HG02759 (cell line): ENCODE measurements at regions not wholly inside any gene's neighbourhood (a gene's known extent, or its start where the extent isn't known, plus 50 kb on each side); places are given as distances from the start of the nearest gene placed in this dataset.
"Not testable (repeated sequence)": the region's sequence is repeated elsewhere in the genome, so short reads cannot be mapped to it uniquely, and the experiment has no call there.

ENCODE experiments used
- ATAC-seq: cut with Tn5 transposase; IDR thresholded peaks from one replicate; pipeline ENCODE4 v1.9.1; 2021; ENCODE audit warnings: mild to moderate bottlenecking, moderate library complexity; ENCODE audit not compliant: unreplicated experiment

GRCh38 chr21:15119486-15119885 is 54.7 kb upstream of the NRIP1 start:
- ATAC-seq: no peak

GRCh38 chr21:15121097-15121654 is 56.4 kb upstream of the NRIP1 start:
- ATAC-seq: no peak

- ATAC-seq: no peak
Observed at GRCh38 chr21:15121655-15122120, 56.9 kb upstream of the NRIP1 start.

- no peak for ATAC-seq
Observed at GRCh38 chr21:15122241-15122640, 57.4 kb upstream of the NRIP1 start.

GRCh38 chr21:15124731-15125130 is 59.9 kb upstream of the NRIP1 start:
- ATAC-seq: no peak

- no peak for ATAC-seq
Observed at GRCh38 chr21:15126948-15127347, 62.1 kb upstream of the NRIP1 start.

- no peak for ATAC-seq
Observed at GRCh38 chr21:15127437-15127836, 62.6 kb upstream of the NRIP1 start.

- no peak for ATAC-seq
Observed at GRCh38 chr21:15128267-15128666, 63.5 kb upstream of the NRIP1 start.

GRCh38 chr21:15128714-15129113 is 63.9 kb upstream of the NRIP1 start:
- ATAC-seq: not testable (repeated sequence)

GRCh38 chr21:15130326-15130725 is 65.5 kb upstream of the NRIP1 start:
- no peak for ATAC-seq

GRCh38 chr21:15130751-15131150 is 66.0 kb upstream of the NRIP1 start:
- no peak for ATAC-seq

GRCh38 chr21:15132781-15133180 is 68.0 kb upstream of the NRIP1 start:
- ATAC-seq: no peak

- no peak for ATAC-seq
Observed at GRCh38 chr21:15134701-15135470, 70.1 kb upstream of the NRIP1 start.

GRCh38 chr21:15135867-15136629 is 71.2 kb upstream of the NRIP1 start:
- no peak for ATAC-seq

- no peak for ATAC-seq
Observed at GRCh38 chr21:15138490-15138889, 73.7 kb upstream of the NRIP1 start.

GRCh38 chr21:15139898-15140297 is 75.1 kb upstream of the NRIP1 start:
- ATAC-seq: no peak

- ATAC-seq: no peak
Observed at GRCh38 chr21:15140321-15141019, 75.7 kb upstream of the NRIP1 start.

- ATAC-seq: no peak
Observed at GRCh38 chr21:15141261-15141970, 76.6 kb upstream of the NRIP1 start.

GRCh38 chr21:15144026-15144425 is 79.2 kb upstream of the NRIP1 start:
- no peak for ATAC-seq

- ATAC-seq: no peak
Observed at GRCh38 chr21:15148437-15148836, 83.6 kb upstream of the NRIP1 start.
